Heart left ventricle (tissue), 16 donors: ENCODE measurements at regions not wholly inside any gene's neighbourhood (a gene's known extent, or its start where the extent isn't known, plus 50 kb on each side); places are given as distances from the start of the nearest gene placed in this dataset.

Source experiments
- ATAC-seq, 4 donors: fragments of 200-7000 bp; cut with Tn5 transposase; one replicate each; pipeline ENCODE4 v1.9.1; 2020 to 2022; ENCODE audit warnings: moderate library complexity in 4 of 4, mild to moderate bottlenecking in 3 of 4, moderate number of reproducible peaks in 1 of 4
- DNase-seq, 5 donors: peaks; one replicate each; pipeline ENCODE4 v3.0.0-alpha.2; 2020
- H3K27ac ChIP-seq, 12 donors: fragments of 200-600 bp; sonication (generic) in 4 of 12; one replicate each; pipeline versions ENCODE4 v1.5.0 to v1.8.0; 2016 to 2022; ENCODE audit warnings: mild to moderate bottlenecking in 2 of 12
- H3K27me3 ChIP-seq, 9 donors: fragments of 200-600 bp; sonication (generic) in 2 of 9; one replicate each; pipeline versions ENCODE4 v1.5.1 to v1.8.0; 2016 to 2022; ENCODE audit warnings: mild to moderate bottlenecking in 3 of 9
- H3K36me3 ChIP-seq, 9 donors: fragments of 200-600 bp; sonication (generic) in 2 of 9; one replicate each; pipeline versions ENCODE4 v1.5.0 to v1.8.0; 2018 to 2022; ENCODE audit warnings: mild to moderate bottlenecking in 2 of 9
- H3K4me1 ChIP-seq, 12 donors: fragments of 200-600 bp; sonication (generic) in 4 of 12; one replicate each; pipeline versions ENCODE4 v1.5.0 to v1.8.0; 2016 to 2022; ENCODE audit warnings: mild to moderate bottlenecking in 3 of 12
- H3K4me3 ChIP-seq, 12 donors: fragments of 200-600 bp; sonication (generic) in 4 of 12; one replicate each; pipeline versions ENCODE4 v1.5.0 to v1.8.0; 2017 to 2022; ENCODE audit warnings: mild to moderate bottlenecking in 9 of 12, moderate library complexity in 4 of 12
- H3K9me3 ChIP-seq, 12 donors: fragments of 200-600 bp; sonication (generic) in 4 of 12; one replicate each; pipeline versions ENCODE4 v1.5.0 to v1.8.0; 2016 to 2022; ENCODE audit warnings: mild to moderate bottlenecking in 1 of 12
- CTCF ChIP-seq, 12 donors: fragments of 200-600 bp; sonication (generic) in 4 of 12; IDR thresholded peaks; one replicate each; pipeline versions ENCODE4 v1.5.0 to v1.8.0; 2018 to 2022; ENCODE audit warnings: antibody characterized with exemption in 12 of 12, mild to moderate bottlenecking in 5 of 12
- POLR2A ChIP-seq, 2 donors: fragments of 450-650 bp; IDR thresholded peaks; one replicate each; pipeline ENCODE4 v1.6.1; 2017; ENCODE audit warnings: antibody characterized with exemption in 2 of 2, mild to moderate bottlenecking in 2 of 2, moderate library complexity in 2 of 2
- WGBS, 4 donors: extraction: QIAGEN DNeasy Blood & Tissue Kit in 2 of 4; methylation state at CpG; one replicate each; pipeline versions ENCODE4 v1.1.5 to v1.1.7; 2013 to 2018; 5-methylcytosine and 5-hydroxymethylcytosine counted together
- intact Hi-C, 10 donors: fragments of 100-400 bp; cut with DNase I; formaldehyde crosslinking; loops; one replicate each; pipeline versions ENCODE4 v1.11.1 to v1.14.2; 2022
- donor health status: ischemic (EF 13 %, LVEDD 7.1; RV severe dilation, severe dysfunction).
- donor health status: healthy with polysubstance abuse.
- donor health status: DM: no; HTN: yes; CAD: no.
- donor health status: DM: no; HTN: no; CAD: no.
- donor health status: ischemic (EF 25% LVEDD 6.9; RV normal size, moderate dysfunction).
- donor health status: ischemic (EF 25% LVEDD 5.7; RV mildly dilated, moderate dysfunction).
- donor health status: healthy.
- donor health status: DM: yes; HTN: yes; CAD: no.
- donor health status: ischemic (EF 35%, LVEDD 5.7; RV mildly dilated, moderate dysfunction).
- donor health status: nonischemic (EF 11% LVEDD 7.7; RV severe dilation, severe dysfunction).
- donor health status: DM: yes; HTN: yes; CAD: no.
- donor health status: PGD.
- donor health status: ischemic (EF 29% LVEDD 5.4; RV normal size, mild dysfunction).
- donor health status: nonischemic (EF 23%, LVEDD 6.1; RV moderate dilation, normal function).

GRCh38 chr6:84853901-84854300 lies 89.5 kb upstream of the TBX18 start:
- intact Hi-C loops: no loop called here
- DNase-seq (no peak), ATAC-seq (no peak)
- H3K4me3 ChIP-seq: no peak overlapping the region
- no peak overlapping the region for H3K27ac ChIP-seq
- H3K4me1 ChIP-seq: no peaks in the 10 kb centered on the region
- no peaks in the 10 kb centered on the region for H3K27me3 ChIP-seq
- TF ChIP-seq CTCF (IDR thresholded peaks at IDR 0.05) (no peak), POLR2A (IDR thresholded peaks at IDR 0.05) (no peak)
- no peaks in the 10 kb centered on the region for H3K9me3 ChIP-seq
- no peaks in the 10 kb centered on the region for H3K36me3 ChIP-seq

DNA sequence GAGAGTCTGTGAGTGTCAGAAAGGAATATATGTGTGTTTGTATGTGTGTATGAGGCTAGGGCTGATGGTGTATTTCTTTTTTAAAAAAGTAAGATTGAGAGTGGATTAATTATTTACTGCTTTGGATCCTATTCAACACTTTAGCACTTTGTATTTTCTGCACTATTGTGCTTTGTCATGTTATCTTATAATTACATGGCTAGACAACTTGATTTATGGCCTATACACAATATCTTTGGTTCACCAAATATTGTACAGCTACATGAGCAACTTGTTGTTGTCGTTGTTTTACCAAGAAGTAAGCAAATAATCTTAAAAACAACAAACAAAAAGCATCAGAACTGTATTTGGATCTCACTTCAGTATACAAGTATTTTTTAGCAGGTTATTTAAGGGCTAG lies 84.6 kb upstream of the TBX18 start:
- no peak for ATAC-seq
- Histone ChIP-seq H3K9me3 (no peaks in the 10 kb centered on the region), H3K4me1 (no peaks in the 10 kb centered on the region), H3K4me3 (no peak overlapping the region), H3K27me3 (no peaks in the 10 kb centered on the region), H3K36me3 (no peaks in the 10 kb centered on the region), H3K27ac (no peak overlapping the region)
- intact Hi-C loops: no loop called here
- DNase-seq: no peak
- 43 to 61% (median 56%) methylated on average over 1 of the region's 1 CpG for WGBS, 4 donors
- TF ChIP-seq CTCF (IDR thresholded peaks at IDR 0.05) (no peak), POLR2A (IDR thresholded peaks at IDR 0.05) (no peak)

DNA sequence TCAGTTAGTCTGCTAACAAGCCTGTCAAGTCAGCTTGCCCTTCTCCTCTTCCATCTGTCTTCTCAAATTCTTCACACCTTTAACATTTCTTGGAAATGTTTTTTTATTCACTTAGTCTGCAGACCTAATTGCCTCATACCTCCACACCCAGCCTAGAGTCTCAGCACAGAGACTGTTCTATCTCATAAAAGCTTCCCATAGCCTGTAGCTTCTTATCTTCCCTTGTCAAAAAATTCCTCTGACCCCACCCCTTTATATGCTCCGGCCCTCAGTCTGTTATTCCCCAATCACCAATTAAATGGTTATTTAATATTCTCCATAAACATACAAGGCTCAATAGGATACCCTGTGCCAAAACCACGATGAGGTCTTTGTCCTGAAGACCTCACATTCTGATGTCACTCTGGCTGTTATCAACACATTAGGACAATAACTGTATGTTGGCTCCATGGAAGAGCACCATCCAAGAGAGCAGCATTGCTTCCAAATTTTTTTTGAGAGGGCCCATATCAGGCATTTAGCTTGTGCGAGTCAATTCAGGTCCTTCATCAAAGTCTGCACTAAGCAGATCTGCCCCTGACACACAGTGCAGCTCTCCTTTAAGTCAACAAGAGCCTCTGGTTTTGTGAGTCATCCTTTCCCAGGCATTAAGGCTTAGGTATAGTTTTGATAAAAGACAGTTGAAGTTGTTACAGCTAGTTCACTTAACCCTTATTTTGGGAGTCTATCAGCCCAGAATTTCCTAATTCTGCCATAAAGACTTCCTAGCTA lies 83.2 kb upstream of the TBX18 start:
- ATAC-seq: peak in 1 of 4 donors; percentile 30

More for the DNA sequence above, 83.2 kb upstream of the TBX18 start:
- Histone ChIP-seq H3K4me1 (no peaks in the 10 kb centered on the region), H3K27me3 (no peaks in the 10 kb centered on the region), H3K36me3 (no peaks in the 10 kb centered on the region), H3K27ac (no peak overlapping the region), H3K9me3 (peaks cover 0 to 2% (median 0%) of the 10 kb centered on the region in 12 donors), H3K4me3 (no peak overlapping the region)
- no peak for TF ChIP-seq POLR2A (IDR thresholded peaks at IDR 0.05)
- no peak for TF ChIP-seq CTCF (IDR thresholded peaks at IDR 0.05)
- no peak for DNase-seq
- intact Hi-C loops: no loop called here
- WGBS, 4 donors: 35 to 50% (median 42%) methylated on average over 3 of the region's 3 CpGs
